ENCODE measurements at regions not wholly inside any gene's neighbourhood (a gene's known extent, or its start where the extent isn't known, plus 50 kb on each side); places are given as distances from the start of the nearest gene placed in this dataset.

GRCh38 chr2:104444392-104444791, 409.5 kb upstream of the POU3F3 start:
- no peaks in the 10 kb centered on the region for H4K20me1 ChIP-seq (ENCODE audit: insufficient read depth)
- no peak overlapping the region for H2AFZ ChIP-seq (ENCODE audit: low read depth)
- H3K4me2 ChIP-seq: no peak overlapping the region
- peaks cover 4% of the 10 kb centered on the region for H3K4me1 ChIP-seq (ENCODE audit: low read depth, poor library complexity, severe bottlenecking)
- no peak overlapping the region for H3K27ac ChIP-seq
- no peak overlapping the region for H3K4me3 ChIP-seq (IDR thresholded peaks at IDR 0.05; ENCODE audit: insufficient read depth, low read depth, low read length)
- TF ChIP-seq, protein P1, sequence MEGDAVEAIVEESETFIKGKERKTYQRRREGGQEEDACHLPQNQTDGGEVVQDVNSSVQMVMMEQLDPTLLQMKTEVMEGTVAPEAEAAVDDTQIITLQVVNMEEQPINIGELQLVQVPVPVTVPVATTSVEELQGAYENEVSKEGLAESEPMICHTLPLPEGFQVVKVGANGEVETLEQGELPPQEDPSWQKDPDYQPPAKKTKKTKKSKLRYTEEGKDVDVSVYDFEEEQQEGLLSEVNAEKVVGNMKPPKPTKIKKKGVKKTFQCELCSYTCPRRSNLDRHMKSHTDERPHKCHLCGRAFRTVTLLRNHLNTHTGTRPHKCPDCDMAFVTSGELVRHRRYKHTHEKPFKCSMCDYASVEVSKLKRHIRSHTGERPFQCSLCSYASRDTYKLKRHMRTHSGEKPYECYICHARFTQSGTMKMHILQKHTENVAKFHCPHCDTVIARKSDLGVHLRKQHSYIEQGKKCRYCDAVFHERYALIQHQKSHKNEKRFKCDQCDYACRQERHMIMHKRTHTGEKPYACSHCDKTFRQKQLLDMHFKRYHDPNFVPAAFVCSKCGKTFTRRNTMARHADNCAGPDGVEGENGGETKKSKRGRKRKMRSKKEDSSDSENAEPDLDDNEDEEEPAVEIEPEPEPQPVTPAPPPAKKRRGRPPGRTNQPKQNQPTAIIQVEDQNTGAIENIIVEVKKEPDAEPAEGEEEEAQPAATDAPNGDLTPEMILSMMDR (conservative IDR thresholded peaks at IDR 0.05; ENCODE audit: low read depth, low read length): no peak
- no peaks in the 10 kb centered on the region for H3K79me2 ChIP-seq (ENCODE audit: insufficient read depth, low read depth)
- no peaks in the 10 kb centered on the region for H3K36me3 ChIP-seq (ENCODE audit: insufficient read depth)
- no peak overlapping the region for H3K9ac ChIP-seq
- H3K27me3 ChIP-seq (ENCODE audit: insufficient read depth, low read depth): no peaks in the 10 kb centered on the region

DNA sequence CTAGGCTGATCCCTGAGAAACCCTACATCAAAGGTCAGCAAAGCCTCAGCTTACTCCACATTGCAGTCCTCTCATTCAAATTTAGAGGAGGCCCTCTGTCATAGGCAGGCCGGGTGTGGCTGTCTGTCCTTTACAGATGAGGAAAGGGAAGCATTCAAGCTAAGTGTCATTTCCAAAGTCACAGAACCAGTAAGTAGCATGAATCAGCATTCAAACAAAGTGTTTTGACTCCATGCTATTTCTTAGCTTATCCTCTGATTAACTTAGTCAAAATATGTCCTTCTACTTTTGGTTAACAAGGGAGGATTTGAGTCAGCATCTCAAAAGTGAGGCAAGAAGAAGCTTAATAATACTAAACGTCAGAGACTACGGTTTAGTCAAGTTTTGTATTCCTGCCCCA, 409.0 kb upstream of the POU3F3 start:
- H3K27me3 ChIP-seq (ENCODE audit: insufficient read depth, low read depth): no peaks in the 10 kb centered on the region
- no peak overlapping the region for H3K27ac ChIP-seq
- peaks cover 4% of the 10 kb centered on the region for H3K4me1 ChIP-seq (ENCODE audit: low read depth, poor library complexity, severe bottlenecking)
- no peak overlapping the region for H3K4me3 ChIP-seq (IDR thresholded peaks at IDR 0.05; ENCODE audit: insufficient read depth, low read depth, low read length)
- H3K36me3 ChIP-seq (ENCODE audit: insufficient read depth): no peaks in the 10 kb centered on the region
- H3K9ac ChIP-seq: no peak overlapping the region
- H2AFZ ChIP-seq (ENCODE audit: low read depth): no peak overlapping the region
- no peaks in the 10 kb centered on the region for H4K20me1 ChIP-seq (ENCODE audit: insufficient read depth)
- TF ChIP-seq, protein P1 (conservative IDR thresholded peaks at IDR 0.05; ENCODE audit: low read depth, low read length): no peak
- H3K4me2 ChIP-seq: no peak overlapping the region
- no peaks in the 10 kb centered on the region for H3K79me2 ChIP-seq (ENCODE audit: insufficient read depth, low read depth)

DNA sequence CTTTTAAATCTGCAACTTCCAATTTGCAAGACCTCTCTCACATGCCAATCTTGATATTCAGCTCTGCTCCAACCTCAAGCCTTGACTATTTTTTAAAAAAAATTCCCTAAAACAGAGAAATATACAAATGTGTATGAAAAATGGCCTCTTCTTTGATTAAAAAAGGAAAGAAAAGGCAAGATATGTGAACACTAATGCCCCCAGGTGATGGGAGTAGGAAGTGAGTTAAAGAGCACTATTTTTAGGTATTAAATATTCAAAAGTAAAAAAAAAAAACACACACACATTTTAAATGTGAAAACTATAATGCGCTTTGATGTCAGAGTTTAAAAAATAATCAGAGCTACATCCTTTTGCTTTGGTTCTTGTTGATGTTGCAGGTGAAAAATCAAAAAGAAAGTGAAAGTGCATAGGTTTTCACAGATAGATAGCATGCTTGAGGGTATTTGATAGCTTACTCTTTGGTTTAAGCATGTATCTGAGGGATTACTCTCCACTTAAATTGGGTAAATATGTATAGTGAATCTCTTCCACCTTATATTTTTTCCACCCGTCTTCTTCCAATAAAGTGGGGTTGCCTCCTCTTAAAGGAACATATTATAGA, 406.0 kb upstream of the POU3F3 start:
- H3K27ac ChIP-seq: no peak overlapping the region
- no peak overlapping the region for H3K4me3 ChIP-seq (IDR thresholded peaks at IDR 0.05; ENCODE audit: insufficient read depth, low read depth, low read length)
- H3K4me1 ChIP-seq (ENCODE audit: low read depth, poor library complexity, severe bottlenecking): peaks cover 4% of the 10 kb centered on the region
- no peaks in the 10 kb centered on the region for H3K27me3 ChIP-seq (ENCODE audit: insufficient read depth, low read depth)
- no peaks in the 10 kb centered on the region for H3K79me2 ChIP-seq (ENCODE audit: insufficient read depth, low read depth)
- no peak overlapping the region for H3K9ac ChIP-seq
- no peaks in the 10 kb centered on the region for H4K20me1 ChIP-seq (ENCODE audit: insufficient read depth)
- no peaks in the 10 kb centered on the region for H3K36me3 ChIP-seq (ENCODE audit: insufficient read depth)
- H3K4me2 ChIP-seq: peak overlapping the region; percentile 23; the same call in 1 of the 2 replicates
- H2AFZ ChIP-seq (ENCODE audit: low read depth): no peak overlapping the region
- TF ChIP-seq, protein P1 (conservative IDR thresholded peaks at IDR 0.05; ENCODE audit: low read depth, low read length): peak; percentile 46

GRCh38 chr2:104448661-104449440, 405.1 kb upstream of the POU3F3 start:
- H2AFZ ChIP-seq (ENCODE audit: low read depth): no peak overlapping the region
- H3K9ac ChIP-seq: no peak overlapping the region
- no peak overlapping the region for H3K4me2 ChIP-seq
- no peak overlapping the region for H3K4me3 ChIP-seq (IDR thresholded peaks at IDR 0.05; ENCODE audit: insufficient read depth, low read depth, low read length)
- H3K27me3 ChIP-seq (ENCODE audit: insufficient read depth, low read depth): no peaks in the 10 kb centered on the region
- TF ChIP-seq, protein P1 (conservative IDR thresholded peaks at IDR 0.05; ENCODE audit: low read depth, low read length): no peak
- no peaks in the 10 kb centered on the region for H4K20me1 ChIP-seq (ENCODE audit: insufficient read depth)
- H3K4me1 ChIP-seq (ENCODE audit: low read depth, poor library complexity, severe bottlenecking): peaks cover 4% of the 10 kb centered on the region
- H3K36me3 ChIP-seq (ENCODE audit: insufficient read depth): no peaks in the 10 kb centered on the region
- no peak overlapping the region for H3K27ac ChIP-seq
- H3K79me2 ChIP-seq (ENCODE audit: insufficient read depth, low read depth): no peaks in the 10 kb centered on the region
